GM10266 (cell line): ENCODE measurements at regions not wholly inside any gene's neighbourhood (a gene's known extent, or its start where the extent isn't known, plus 50 kb on each side); places are given as distances from the start of the nearest gene placed in this dataset.

Source experiments
- DNase-seq: peaks from one replicate; pipeline ENCODE4 v3.0.0; 2012; ENCODE audit errors: extremely low spot score
- CTCF ChIP-seq: IDR thresholded peaks from 2 replicates; pipeline ENCODE4 v1.5.1; 2012; ENCODE audit warnings: mild to moderate bottlenecking, low read depth; ENCODE audit not compliant: control insufficient read depth, insufficient read depth; ENCODE audit errors: missing control alignments

DNA sequence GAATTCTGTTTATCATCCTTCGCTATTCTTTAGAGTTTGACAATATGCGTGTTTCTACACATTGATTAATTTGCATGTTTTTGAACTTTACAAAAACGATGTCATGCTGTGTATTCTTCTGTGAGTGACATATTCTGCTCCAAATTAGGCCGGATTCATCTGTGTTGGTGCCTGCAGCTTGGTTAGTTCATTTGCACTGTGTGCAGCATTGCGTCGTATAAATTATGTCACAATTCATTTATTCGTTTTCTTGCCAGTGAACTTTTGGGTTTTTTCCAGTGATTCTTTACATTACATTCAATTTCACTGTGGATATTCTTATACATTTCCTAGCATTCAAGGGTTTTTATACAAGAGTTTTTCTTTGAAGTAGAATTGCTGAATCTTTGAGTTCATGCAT, 118.3 kb downstream of the KCNF1 start:
- no peak for TF ChIP-seq CTCF
- DNase-seq, result no peak

DNA sequence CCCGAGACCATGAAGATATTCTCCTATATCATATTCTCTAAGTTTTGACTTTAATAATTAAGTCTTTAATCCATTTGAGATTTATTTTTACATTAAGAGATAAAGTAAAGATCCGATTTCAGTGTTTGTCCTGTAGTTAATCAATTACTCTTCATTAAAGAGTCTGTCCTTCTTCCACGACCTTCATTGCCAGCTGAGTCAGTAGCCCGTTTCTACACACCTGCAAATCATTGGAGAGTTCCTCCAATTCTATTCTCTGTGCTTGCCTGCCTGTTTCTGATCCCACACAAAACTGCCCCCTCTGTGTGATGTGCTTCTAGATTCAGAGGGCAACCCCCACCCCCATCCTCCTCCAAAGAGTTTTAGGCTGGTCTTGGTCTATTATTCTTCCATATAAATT, 119.2 kb downstream of the KCNF1 start:
- no peak for TF ChIP-seq CTCF
- DNase-seq, result no peak

DNA sequence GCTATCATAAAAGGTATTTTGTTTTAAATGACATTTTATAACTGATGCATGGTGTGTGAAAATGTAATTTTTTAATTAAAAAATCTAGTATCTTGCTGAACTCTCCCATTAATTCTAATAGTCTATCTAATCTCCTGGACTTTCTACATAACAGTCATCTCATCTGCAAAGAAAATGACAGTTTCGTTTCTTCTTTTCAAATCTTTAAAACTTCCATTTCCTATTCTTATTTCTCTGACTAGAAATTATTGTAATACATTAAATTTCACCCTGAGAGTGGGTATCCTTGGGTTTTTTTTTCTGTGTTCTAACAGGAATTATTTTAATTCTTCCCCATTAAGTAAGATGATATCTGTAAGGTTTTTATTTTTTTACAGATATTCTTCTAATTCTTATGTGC, 120.1 kb downstream of the KCNF1 start:
- no peak for DNase-seq

DNA sequence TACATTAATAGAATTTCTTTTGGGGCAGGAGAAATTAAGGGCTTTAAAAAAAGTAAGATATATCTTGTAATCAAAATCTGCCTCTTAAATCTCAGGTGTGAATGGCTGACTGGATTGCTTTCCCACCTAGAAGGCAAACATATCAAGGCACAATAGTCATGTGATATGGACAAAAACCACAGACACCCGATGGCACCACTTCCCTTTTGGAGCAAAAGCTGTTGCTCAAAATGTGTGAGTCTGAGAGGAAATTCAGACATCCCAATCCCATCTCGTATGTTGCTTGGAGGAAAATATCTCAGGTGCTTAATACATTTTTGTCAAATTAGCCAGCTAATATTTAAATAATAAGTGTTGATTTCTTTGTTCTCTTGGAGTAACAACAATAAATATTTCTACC, 120.7 kb downstream of the KCNF1 start:
- DNase-seq, result no peak
- no peak for TF ChIP-seq CTCF

More for the DNA sequence above, 120.1 kb downstream of the KCNF1 start:
- no peak for TF ChIP-seq CTCF

GRCh38 chr2:11033114-11033513, 121.4 kb downstream of the KCNF1 start:
- DNase-seq, result no peak

GRCh38 chr2:11038641-11039040, 116.6 kb upstream of the SLC66A3 start:
- no peak for TF ChIP-seq CTCF
- DNase-seq, result no peak

More at GRCh38 chr2:11033114-11033513, 121.4 kb downstream of the KCNF1 start:
- no peak for TF ChIP-seq CTCF

- DNase-seq, result no peak
- no peak for TF ChIP-seq CTCF
Observed at GRCh38 chr2:11040992-11041391, 114.3 kb upstream of the SLC66A3 start.

DNA sequence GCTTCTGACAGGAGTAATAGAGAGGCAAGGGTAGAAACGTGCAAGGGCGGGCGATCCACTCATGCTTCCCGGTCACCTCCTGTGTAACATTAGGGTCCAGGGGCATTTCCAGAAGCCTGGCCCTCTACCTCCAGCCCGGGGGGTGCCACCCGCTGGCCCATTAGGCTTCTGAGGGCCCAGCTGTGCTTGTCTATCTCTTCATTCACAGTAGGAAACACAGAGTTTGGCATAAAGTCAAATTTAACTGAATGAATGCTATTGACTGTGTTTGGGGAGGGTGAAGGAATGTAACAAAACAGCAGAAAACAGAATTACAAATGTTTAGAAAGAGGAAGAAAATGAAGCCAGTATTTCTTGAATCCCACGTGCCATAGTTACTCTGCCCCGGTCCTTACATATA, 112.4 kb upstream of the SLC66A3 start:
- no peak for TF ChIP-seq CTCF
- no peak for DNase-seq
